Activated CD8-positive, alpha-beta T cell treated with anti-CD3 and anti-CD28 coated beads for 36 hours (primary cell): ENCODE measurements at regions not wholly inside any gene's neighbourhood (a gene's known extent, or its start where the extent isn't known, plus 50 kb on each side); places are given as distances from the start of the nearest gene placed in this dataset.

Experiments
- ATAC-seq: fragments of 200-7000 bp; cut with Tn5 transposase; one replicate; pipeline ENCODE4 v1.10.0; 2021; ENCODE audit warnings: mild to moderate bottlenecking, moderate library complexity
- CTCF ChIA-PET: fragments of 350-600 bp; sonication (Branson Sonifier 250); formaldehyde crosslinking; loops from one replicate; lab custom pipeline; 2021; ENCODE audit warnings: antibody characterized with exemption; lab: Charles Lee
- POLR2A ChIA-PET: fragments of 350-600 bp; sonication (Branson Sonifier 250); formaldehyde crosslinking; loops from one replicate; lab custom pipeline; 2021; ENCODE audit warnings: antibody characterized with exemption; lab: Charles Lee
- DNase-seq: peaks from one replicate; pipeline ENCODE4 v3.0.0-alpha.2; 2020
- H3K27ac Mint-ChIP-seq: one replicate; pipeline ENCODE4 v1.8.0; 2021; ENCODE audit warnings: mild to moderate bottlenecking, mixed read lengths
- H3K27me3 Mint-ChIP-seq: one replicate; pipeline ENCODE4 v1.8.0; 2021; ENCODE audit warnings: mixed read lengths
- H3K36me3 Mint-ChIP-seq: one replicate; pipeline ENCODE4 v1.8.0; 2021; ENCODE audit warnings: low read depth, mixed read lengths
- H3K4me1 Mint-ChIP-seq: one replicate; pipeline ENCODE4 v1.8.0; 2021; ENCODE audit warnings: low read depth, mixed read lengths
- H3K4me3 Mint-ChIP-seq: one replicate; pipeline ENCODE4 v1.8.0; 2021; ENCODE audit warnings: mild to moderate bottlenecking, moderate library complexity, mixed read lengths
- H3K9me3 Mint-ChIP-seq: one replicate; pipeline ENCODE4 v1.8.0; 2021; ENCODE audit warnings: mixed read lengths
- CTCF ChIP-seq: fragments of 200-600 bp; IDR thresholded peaks from one replicate; pipeline ENCODE4 v1.8.0; 2022; ENCODE audit warnings: antibody characterized with exemption, mild to moderate bottlenecking
- intact Hi-C: fragments of 100-400 bp; cut with micrococcal nuclease; formaldehyde crosslinking; loops from one replicate; pipeline ENCODE4 v1.10.0; 2022

- intact Hi-C loops = no loop called here
- H3K4me3 Mint-ChIP-seq = no peak overlapping the region
- H3K4me1 Mint-ChIP-seq = peaks cover 31% of the 10 kb centered on the region
- H3K27ac Mint-ChIP-seq = no peak overlapping the region
- ChIA-PET CTCF (no interaction called here), POLR2A (no interaction called here)
- DNase-seq (peak; percentile 8), ATAC-seq (no peak)
- no peaks in the 10 kb centered on the region for H3K27me3 Mint-ChIP-seq
- no peaks in the 10 kb centered on the region for H3K36me3 Mint-ChIP-seq
- no peak for TF ChIP-seq CTCF
- H3K9me3 Mint-ChIP-seq = no peaks in the 10 kb centered on the region
Observed at GRCh38 chr2:109062859-109063700, 65.9 kb upstream of the SH3RF3 start.

- intact Hi-C loops = no loop called here
- TF ChIP-seq CTCF = no peak
- Mint-ChIP-seq H3K27ac (no peak overlapping the region), H3K27me3 (no peaks in the 10 kb centered on the region), H3K4me3 (no peak overlapping the region), H3K36me3 (no peaks in the 10 kb centered on the region), H3K4me1 (peaks cover 37% of the 10 kb centered on the region), H3K9me3 (no peaks in the 10 kb centered on the region)
- ChIA-PET CTCF (no interaction called here), POLR2A (no interaction called here)
- ATAC-seq (no peak), DNase-seq (no peak)
Observed at GRCh38 chr2:109062145-109062858, 66.7 kb upstream of the SH3RF3 start.

GRCh38 chr2:109061736-109062135 is 67.3 kb upstream of the SH3RF3 start:
- ChIA-PET CTCF (no interaction called here), POLR2A (no interaction called here)
- Mint-ChIP-seq H3K4me1 (peaks cover 40% of the 10 kb centered on the region), H3K36me3 (no peaks in the 10 kb centered on the region), H3K4me3 (no peak overlapping the region), H3K27ac (no peak overlapping the region), H3K27me3 (no peaks in the 10 kb centered on the region), H3K9me3 (no peaks in the 10 kb centered on the region)
- intact Hi-C loops = no loop called here
- no peak for TF ChIP-seq CTCF
- ATAC-seq (no peak), DNase-seq (no peak)

GRCh38 chr2:109060496-109060895 is 68.5 kb upstream of the SH3RF3 start:
- ATAC-seq = no peak
- TF ChIP-seq CTCF = no peak

More at GRCh38 chr2:109060496-109060895, 68.5 kb upstream of the SH3RF3 start:
- no peak for DNase-seq
- ChIA-PET CTCF (no interaction called here), POLR2A (no interaction called here)
- intact Hi-C loops = no loop called here
- peaks cover 43% of the 10 kb centered on the region for H3K4me1 Mint-ChIP-seq
- no peak overlapping the region for H3K27ac Mint-ChIP-seq
- no peaks in the 10 kb centered on the region for H3K27me3 Mint-ChIP-seq
- no peaks in the 10 kb centered on the region for H3K9me3 Mint-ChIP-seq
- H3K36me3 Mint-ChIP-seq = no peaks in the 10 kb centered on the region
- H3K4me3 Mint-ChIP-seq = no peak overlapping the region
